A673 (cell line): ENCODE measurements at regions not wholly inside any gene's neighbourhood (a gene's known extent, or its start where the extent isn't known, plus 50 kb on each side); places are given as distances from the start of the nearest gene placed in this dataset.

Source experiments
- EZH2 ChIP-seq: fragments of 200-600 bp; sonication (generic); IDR thresholded peaks from 2 replicates; pipeline ENCODE4 v1.6.1; 2017; ENCODE audit warnings: borderline replicate concordance, low read depth, mild to moderate bottlenecking, mixed read lengths, antibody characterized with exemption, low read length; ENCODE audit not compliant: poor library complexity, severe bottlenecking
- TF ChIP-seq, protein P1 (sequence below): fragments of 300-800, 200-600 bp; sonication (generic); conservative IDR thresholded peaks from 2 replicates; pipeline ENCODE4 v1.5.1; 2017; ENCODE audit warnings: low read depth, mild to moderate bottlenecking, antibody characterized with exemption, low read length, moderate library complexity, mixed read lengths

DNA sequence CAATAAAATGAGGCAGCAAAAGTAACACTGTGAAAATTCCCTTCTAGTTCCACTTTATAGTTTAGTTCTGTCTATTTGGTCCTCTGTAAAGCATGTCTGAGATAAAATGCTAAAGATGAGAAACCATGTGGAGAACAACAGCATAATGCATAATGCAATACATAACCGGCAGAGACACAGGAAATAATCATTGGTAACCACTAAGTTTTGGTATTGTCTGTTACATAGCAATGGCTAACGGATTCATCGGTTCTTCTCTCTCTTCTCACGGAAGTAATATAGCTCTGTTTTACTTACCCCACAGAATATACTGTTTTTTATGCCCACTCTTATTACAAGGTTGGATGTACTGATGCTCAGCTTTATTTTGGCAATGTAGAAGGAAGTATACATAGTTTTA, 158.9 kb downstream of the FAM174A start:
- TF ChIP-seq, protein P1, sequence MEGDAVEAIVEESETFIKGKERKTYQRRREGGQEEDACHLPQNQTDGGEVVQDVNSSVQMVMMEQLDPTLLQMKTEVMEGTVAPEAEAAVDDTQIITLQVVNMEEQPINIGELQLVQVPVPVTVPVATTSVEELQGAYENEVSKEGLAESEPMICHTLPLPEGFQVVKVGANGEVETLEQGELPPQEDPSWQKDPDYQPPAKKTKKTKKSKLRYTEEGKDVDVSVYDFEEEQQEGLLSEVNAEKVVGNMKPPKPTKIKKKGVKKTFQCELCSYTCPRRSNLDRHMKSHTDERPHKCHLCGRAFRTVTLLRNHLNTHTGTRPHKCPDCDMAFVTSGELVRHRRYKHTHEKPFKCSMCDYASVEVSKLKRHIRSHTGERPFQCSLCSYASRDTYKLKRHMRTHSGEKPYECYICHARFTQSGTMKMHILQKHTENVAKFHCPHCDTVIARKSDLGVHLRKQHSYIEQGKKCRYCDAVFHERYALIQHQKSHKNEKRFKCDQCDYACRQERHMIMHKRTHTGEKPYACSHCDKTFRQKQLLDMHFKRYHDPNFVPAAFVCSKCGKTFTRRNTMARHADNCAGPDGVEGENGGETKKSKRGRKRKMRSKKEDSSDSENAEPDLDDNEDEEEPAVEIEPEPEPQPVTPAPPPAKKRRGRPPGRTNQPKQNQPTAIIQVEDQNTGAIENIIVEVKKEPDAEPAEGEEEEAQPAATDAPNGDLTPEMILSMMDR: no peak
- TF ChIP-seq EZH2: no peak
